ENCODE measurements at regions not wholly inside any gene's neighbourhood (a gene's known extent, or its start where the extent isn't known, plus 50 kb on each side); places are given as distances from the start of the nearest gene placed in this dataset.

GRCh38 chr17:12362853-12363455 is 302.7 kb upstream of the MYOCD start:
- H3K27ac ChIP-seq: no peak overlapping the region
- TF ChIP-seq POLR2AphosphoS5 (IDR thresholded peaks at IDR 0.05): no peak
- no peak for TF ChIP-seq POLR2A (IDR thresholded peaks at IDR 0.05)
- no peak for TF ChIP-seq CTCF (IDR thresholded peaks at IDR 0.05)
- TF ChIP-seq EP300 (IDR thresholded peaks at IDR 0.05): no peak
- H3K27me3 ChIP-seq: no peaks in the 10 kb centered on the region
- H3K4me1 ChIP-seq: peaks cover 0 to 24% (median 0%) of the 10 kb centered on the region in 4 donors
- no peak for DNase-seq
- H3K36me3 ChIP-seq: no peaks in the 10 kb centered on the region
- intact Hi-C loops (cut with DNase I; ENCODE audit: low total_unique reads): no loop called here
- 71 to 79% (median 78%) methylated on average over 5 of the region's 5 CpGs for WGBS, 5 donors
- no peak overlapping the region for H3K4me3 ChIP-seq
- H3K9me3 ChIP-seq: no peaks in the 10 kb centered on the region

GRCh38 chr17:12365805-12366204 is 299.9 kb upstream of the MYOCD start:
- DNase-seq: peak in 1 of 2 donors; percentile 32
- Histone ChIP-seq H3K4me1 (peaks cover 0 to 7% (median 0%) of the 10 kb centered on the region in 4 donors), H3K27ac (peak overlapping the region in 3 of 5 donors; percentile 55 to 78 (median 72)), H3K36me3 (no peaks in the 10 kb centered on the region), H3K27me3 (no peaks in the 10 kb centered on the region), H3K4me3 (no peak overlapping the region), H3K9me3 (no peaks in the 10 kb centered on the region)
- WGBS, 5 donors: 60 to 88% (median 82%) methylated on average over 4 of the region's 4 CpGs
- no peak for TF ChIP-seq POLR2A (IDR thresholded peaks at IDR 0.05)
- TF ChIP-seq CTCF (IDR thresholded peaks at IDR 0.05): no peak
- TF ChIP-seq POLR2AphosphoS5 (IDR thresholded peaks at IDR 0.05): peak in 2 of 3 donors; percentile 68 to 70
- TF ChIP-seq EP300 (IDR thresholded peaks at IDR 0.05): peak; percentile 56
- intact Hi-C loops (cut with DNase I; ENCODE audit: low total_unique reads): no loop called here

GRCh38 chr17:12369065-12369464 is 296.6 kb upstream of the MYOCD start:
- Histone ChIP-seq H3K4me3 (no peak overlapping the region), H3K27ac (no peak overlapping the region), H3K9me3 (peaks cover 0 to 8% (median 3%) of the 10 kb centered on the region in 4 donors), H3K36me3 (no peaks in the 10 kb centered on the region), H3K4me1 (peaks cover 0 to 7% (median 0%) of the 10 kb centered on the region in 4 donors), H3K27me3 (no peaks in the 10 kb centered on the region)
- no peak for DNase-seq
- intact Hi-C loops (cut with DNase I; ENCODE audit: low total_unique reads): no loop called here
- no peak for TF ChIP-seq POLR2A (IDR thresholded peaks at IDR 0.05)
- no peak for TF ChIP-seq EP300 (IDR thresholded peaks at IDR 0.05)
- no peak for TF ChIP-seq CTCF (IDR thresholded peaks at IDR 0.05)
- no peak for TF ChIP-seq POLR2AphosphoS5 (IDR thresholded peaks at IDR 0.05)

GRCh38 chr17:12376276-12376675 is 289.4 kb upstream of the MYOCD start:
- 70 to 78% (median 73%) methylated on average over 3 of the region's 3 CpGs for WGBS, 5 donors

More at GRCh38 chr17:12376276-12376675, 289.4 kb upstream of the MYOCD start:
- Histone ChIP-seq H3K4me1 (no peaks in the 10 kb centered on the region), H3K9me3 (peaks cover 0 to 8% (median 3%) of the 10 kb centered on the region in 4 donors), H3K4me3 (no peak overlapping the region), H3K27ac (no peak overlapping the region), H3K36me3 (no peaks in the 10 kb centered on the region), H3K27me3 (no peaks in the 10 kb centered on the region)
- no peak for DNase-seq
- TF ChIP-seq EP300 (IDR thresholded peaks at IDR 0.05): no peak
- no peak for TF ChIP-seq CTCF (IDR thresholded peaks at IDR 0.05)
- no peak for TF ChIP-seq POLR2A (IDR thresholded peaks at IDR 0.05)
- no peak for TF ChIP-seq POLR2AphosphoS5 (IDR thresholded peaks at IDR 0.05)
- intact Hi-C loops (cut with DNase I; ENCODE audit: low total_unique reads): no loop called here
